Gastrocnemius medialis (tissue), 4 donors: ENCODE measurements at regions not wholly inside any gene's neighbourhood (a gene's known extent, or its start where the extent isn't known, plus 50 kb on each side); places are given as distances from the start of the nearest gene placed in this dataset.

Source experiments
- POLR2A ChIP-seq, 2 donors: fragments of 450-650 bp; IDR thresholded peaks; one replicate each; pipeline ENCODE4 v1.6.1; 2017; ENCODE audit warnings: antibody characterized with exemption in 2 of 2, mild to moderate bottlenecking in 2 of 2, moderate library complexity in 2 of 2
- TF ChIP-seq, protein P1 (sequence below), 5 experiments: fragments of 450-650 bp in 3 of 5; fragments of 200-600 bp in 2 of 5; sonication (generic) in 2 of 5; IDR thresholded peaks in 4 of 5; conservative IDR thresholded peaks in 1 of 5; 1 replicate in 4 of 5; 2 replicates in 1 of 5; pipeline ENCODE4 v1.5.1; 2016 to 2019; ENCODE audit warnings: antibody characterized with exemption in 5 of 5, mild to moderate bottlenecking in 3 of 5, moderate library complexity in 3 of 5

GRCh38 chr20:52708137-52708536 lies 264.0 kb upstream of the TSHZ2 start:
- TF ChIP-seq, protein P1, sequence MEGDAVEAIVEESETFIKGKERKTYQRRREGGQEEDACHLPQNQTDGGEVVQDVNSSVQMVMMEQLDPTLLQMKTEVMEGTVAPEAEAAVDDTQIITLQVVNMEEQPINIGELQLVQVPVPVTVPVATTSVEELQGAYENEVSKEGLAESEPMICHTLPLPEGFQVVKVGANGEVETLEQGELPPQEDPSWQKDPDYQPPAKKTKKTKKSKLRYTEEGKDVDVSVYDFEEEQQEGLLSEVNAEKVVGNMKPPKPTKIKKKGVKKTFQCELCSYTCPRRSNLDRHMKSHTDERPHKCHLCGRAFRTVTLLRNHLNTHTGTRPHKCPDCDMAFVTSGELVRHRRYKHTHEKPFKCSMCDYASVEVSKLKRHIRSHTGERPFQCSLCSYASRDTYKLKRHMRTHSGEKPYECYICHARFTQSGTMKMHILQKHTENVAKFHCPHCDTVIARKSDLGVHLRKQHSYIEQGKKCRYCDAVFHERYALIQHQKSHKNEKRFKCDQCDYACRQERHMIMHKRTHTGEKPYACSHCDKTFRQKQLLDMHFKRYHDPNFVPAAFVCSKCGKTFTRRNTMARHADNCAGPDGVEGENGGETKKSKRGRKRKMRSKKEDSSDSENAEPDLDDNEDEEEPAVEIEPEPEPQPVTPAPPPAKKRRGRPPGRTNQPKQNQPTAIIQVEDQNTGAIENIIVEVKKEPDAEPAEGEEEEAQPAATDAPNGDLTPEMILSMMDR (IDR thresholded peaks at IDR 0.05 in 4 of 5, conservative IDR thresholded peaks at IDR 0.05 in 1 of 5): no peak
- TF ChIP-seq POLR2A (IDR thresholded peaks at IDR 0.05): no peak
